GM21723 (cell line): ENCODE measurements at regions not wholly inside any gene's neighbourhood (a gene's known extent, or its start where the extent isn't known, plus 50 kb on each side); places are given as distances from the start of the nearest gene placed in this dataset.
"Not testable (repeated sequence)": the region's sequence is repeated elsewhere in the genome, so short reads cannot be mapped to it uniquely, and the experiment has no call there.

Experiments used
- ATAC-seq: cut with Tn5 transposase; IDR thresholded peaks from one replicate; pipeline ENCODE4 v1.9.1; 2021; ENCODE audit warnings: mild to moderate bottlenecking, moderate library complexity; ENCODE audit not compliant: unreplicated experiment

- not testable (repeated sequence) for ATAC-seq
Measured at GRCh38 chr3:75434276-75434912, 229.7 kb upstream of the FRG2C start.

DNA sequence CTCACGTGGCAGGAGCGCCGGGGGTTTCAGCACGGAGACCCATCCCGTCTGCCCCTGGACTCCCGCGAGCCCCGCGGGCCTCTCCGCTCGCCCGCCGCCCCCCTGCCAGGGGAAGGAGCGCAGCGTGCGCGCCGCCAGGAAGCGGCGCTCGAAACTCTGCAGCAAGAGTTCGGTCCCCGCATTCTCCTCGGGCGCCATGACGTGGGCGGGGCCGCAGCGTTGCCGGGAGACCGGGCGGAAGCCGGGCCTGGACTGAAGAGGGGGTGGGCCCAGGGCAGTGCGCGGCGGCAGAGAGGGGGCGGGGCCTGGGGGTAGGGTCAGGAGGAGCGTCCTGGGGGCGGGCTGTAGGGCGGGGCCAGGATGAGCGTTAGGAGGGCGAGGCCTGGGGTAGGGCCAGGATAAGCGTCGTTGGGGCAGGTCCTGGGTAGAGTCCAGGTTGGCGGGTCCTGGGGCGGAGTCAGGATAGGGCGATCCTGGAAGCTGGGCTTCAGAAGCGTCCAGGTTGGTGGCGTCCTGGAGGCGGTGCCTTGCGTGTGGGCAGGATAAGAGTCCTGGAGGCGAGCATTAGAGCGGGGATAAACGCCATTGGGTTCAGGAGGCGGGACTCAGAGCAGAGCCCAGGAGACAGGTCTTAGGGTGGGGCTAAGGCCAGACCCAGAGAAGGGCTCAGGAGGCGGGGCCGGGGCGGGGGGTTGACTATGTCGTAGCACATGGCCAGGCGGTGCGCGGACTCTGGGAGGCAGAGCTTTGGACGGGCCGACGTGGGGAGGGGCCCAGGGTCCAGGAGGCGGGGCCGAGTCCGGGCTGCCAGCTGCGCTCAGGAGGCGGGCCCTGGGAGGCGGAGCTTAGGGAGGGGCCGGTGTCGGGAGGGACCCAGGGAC is 229.0 kb upstream of the FRG2C start:
- peak; percentile 99 for ATAC-seq

DNA sequence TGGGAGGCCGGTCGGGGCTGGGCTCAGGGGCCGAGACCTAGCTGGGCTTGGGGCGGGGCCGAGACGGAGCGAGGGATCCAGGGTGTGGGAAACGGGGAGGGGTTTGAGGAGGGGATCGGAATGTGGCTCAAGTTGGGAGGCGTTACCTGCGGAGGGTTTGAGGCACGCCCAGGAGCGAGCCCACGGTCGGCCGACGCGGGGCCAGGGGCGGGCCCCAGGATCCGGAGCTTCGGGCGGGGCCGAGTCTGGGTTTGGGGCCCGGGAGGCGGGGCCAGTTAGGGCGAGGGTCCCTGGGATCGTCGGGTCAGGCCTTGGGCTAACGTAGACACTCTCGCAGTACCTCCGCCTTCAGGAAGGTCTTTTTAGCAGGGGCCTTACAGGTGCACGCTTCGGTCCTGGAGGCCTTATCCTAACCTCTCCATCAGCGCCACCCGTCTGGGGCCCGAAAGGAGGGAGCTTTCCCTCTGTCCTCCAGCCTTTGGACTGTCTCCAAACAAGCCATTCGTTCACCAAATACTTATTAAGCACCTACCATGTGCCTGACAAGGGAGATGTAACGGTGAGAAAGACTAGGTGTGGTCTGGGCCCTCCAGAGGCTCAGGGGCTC is 228.2 kb upstream of the FRG2C start:
- not testable (repeated sequence) for ATAC-seq

DNA sequence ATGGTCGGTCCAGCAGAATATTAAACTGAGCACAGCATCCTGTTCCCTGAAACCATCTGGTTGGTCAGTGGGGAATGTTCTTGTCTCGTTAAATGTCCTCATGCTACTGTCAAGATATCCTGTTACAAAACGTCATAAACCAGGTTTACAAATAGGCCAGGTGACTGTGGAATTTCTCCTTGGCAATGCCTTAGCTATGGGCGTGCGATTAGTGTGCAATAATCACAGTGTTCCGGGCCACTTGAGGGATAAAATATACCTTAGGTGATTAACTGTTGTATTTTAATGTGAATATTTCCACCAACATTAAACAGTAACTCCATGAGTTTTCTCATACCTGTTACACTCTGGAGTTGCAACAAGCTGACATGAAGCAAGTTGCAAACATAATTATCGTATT is 223.1 kb upstream of the FRG2C start:
- ATAC-seq, result not testable (repeated sequence)

DNA sequence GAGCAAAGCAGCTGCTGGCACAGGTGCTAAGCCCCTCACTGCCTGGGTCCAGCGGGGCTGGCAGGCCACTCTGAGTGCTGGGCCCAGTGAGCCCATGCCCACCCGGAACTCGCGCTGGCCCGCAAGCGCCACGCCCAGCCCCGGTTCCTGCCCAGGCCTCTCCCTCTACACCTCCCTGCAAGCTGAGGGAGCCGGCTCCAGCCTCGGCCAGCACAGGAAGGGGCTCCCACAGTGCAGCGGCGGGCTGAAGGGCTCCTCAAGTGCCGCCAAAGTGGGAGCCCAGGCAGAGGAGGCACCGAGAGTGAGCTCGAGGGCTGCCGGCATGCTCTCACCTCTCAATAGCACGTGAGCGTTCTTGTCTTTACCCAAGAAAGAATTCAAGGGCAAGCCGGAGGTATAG is 219.5 kb upstream of the FRG2C start:
- not testable (repeated sequence) for ATAC-seq

- ATAC-seq, result not testable (repeated sequence)
Measured at GRCh38 chr3:75445234-75445633, 218.9 kb upstream of the FRG2C start.

- ATAC-seq, result not testable (repeated sequence)
Measured at GRCh38 chr3:75446948-75447347, 217.2 kb upstream of the FRG2C start.

DNA sequence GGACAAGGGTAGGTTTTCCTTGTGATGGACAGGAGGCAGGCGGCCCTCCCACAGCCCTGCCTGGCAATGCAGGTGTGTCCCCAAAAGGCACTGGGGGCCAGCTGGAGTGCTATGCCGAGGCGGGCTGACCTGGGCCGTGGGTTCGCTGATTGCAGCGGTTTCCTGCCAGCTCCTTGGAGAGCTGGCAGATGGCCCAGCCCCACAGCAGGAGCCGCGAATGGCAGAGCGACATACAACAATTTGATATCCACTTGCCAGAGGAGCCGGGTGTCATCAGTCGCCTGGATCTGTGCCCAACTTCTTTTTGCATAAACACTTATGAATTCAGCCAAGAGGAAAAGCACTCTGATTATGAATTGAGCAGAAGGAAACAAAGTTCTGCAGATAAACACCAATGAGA is 210.8 kb upstream of the FRG2C start:
- ATAC-seq, result not testable (repeated sequence)

DNA sequence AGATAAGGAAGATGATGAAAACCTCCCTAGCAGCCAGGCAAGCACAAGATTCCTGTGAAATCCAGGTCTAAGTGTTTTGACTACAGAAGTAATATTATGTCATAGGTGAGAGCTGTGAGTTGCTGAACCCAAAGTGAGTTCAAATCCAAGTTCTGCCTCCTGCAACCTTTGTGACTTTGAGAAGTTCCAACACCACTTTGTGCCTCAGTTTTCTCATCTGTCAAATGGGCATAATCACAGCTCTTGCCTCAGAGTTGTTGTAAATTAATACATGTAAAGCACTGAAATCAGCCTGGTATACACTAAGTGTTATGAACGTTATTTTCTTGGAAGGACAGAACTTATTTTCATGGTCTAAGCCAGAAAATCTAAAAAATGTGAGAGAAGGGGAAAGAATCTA is 210.3 kb upstream of the FRG2C start:
- ATAC-seq, result not testable (repeated sequence)

GRCh38 chr3:75474530-75474929 is 189.6 kb upstream of the FRG2C start:
- ATAC-seq, result not testable (repeated sequence)

- not testable (repeated sequence) for ATAC-seq
Measured at GRCh38 chr3:75496600-75496999, 167.5 kb upstream of the FRG2C start.

DNA sequence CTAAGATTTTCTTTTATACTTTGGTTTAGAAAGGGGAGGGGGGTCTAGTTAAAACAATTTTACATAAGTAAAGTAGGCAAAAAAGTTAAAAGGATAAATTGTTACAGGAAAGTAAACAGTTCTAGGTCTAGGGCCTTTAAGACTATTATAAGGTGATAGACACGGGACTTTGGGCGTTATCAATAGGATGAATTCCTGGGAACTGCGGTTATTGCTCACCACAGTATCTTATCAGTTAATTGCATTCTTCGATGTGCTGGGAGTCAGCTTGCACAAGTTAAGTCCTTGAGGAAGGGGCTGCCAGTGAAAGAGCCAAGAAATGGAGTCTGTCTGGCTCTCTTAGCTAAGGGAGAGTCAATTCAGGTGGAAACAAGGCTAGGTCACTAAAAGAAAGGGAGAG is 163.8 kb upstream of the FRG2C start:
- ATAC-seq, result not testable (repeated sequence)

DNA sequence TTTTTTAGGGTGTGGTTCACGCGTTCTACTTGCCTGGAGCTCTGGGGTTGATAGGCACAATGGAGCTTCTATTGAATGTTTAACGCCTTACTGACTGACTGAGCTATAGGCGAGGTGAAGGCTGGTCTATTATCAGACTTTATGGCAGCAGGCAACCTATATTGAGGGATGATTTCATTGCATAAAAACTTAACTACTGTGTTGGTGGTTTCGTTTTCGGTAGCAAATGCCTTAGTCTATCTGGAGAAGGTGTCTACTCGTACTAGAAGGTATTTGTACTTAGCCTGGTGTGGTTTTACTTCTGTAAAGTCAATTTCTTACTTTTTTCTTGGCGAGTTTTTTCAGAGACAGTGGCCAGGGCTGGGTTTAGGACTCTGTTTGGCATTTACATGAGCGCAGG is 162.0 kb upstream of the FRG2C start:
- not testable (repeated sequence) for ATAC-seq

DNA sequence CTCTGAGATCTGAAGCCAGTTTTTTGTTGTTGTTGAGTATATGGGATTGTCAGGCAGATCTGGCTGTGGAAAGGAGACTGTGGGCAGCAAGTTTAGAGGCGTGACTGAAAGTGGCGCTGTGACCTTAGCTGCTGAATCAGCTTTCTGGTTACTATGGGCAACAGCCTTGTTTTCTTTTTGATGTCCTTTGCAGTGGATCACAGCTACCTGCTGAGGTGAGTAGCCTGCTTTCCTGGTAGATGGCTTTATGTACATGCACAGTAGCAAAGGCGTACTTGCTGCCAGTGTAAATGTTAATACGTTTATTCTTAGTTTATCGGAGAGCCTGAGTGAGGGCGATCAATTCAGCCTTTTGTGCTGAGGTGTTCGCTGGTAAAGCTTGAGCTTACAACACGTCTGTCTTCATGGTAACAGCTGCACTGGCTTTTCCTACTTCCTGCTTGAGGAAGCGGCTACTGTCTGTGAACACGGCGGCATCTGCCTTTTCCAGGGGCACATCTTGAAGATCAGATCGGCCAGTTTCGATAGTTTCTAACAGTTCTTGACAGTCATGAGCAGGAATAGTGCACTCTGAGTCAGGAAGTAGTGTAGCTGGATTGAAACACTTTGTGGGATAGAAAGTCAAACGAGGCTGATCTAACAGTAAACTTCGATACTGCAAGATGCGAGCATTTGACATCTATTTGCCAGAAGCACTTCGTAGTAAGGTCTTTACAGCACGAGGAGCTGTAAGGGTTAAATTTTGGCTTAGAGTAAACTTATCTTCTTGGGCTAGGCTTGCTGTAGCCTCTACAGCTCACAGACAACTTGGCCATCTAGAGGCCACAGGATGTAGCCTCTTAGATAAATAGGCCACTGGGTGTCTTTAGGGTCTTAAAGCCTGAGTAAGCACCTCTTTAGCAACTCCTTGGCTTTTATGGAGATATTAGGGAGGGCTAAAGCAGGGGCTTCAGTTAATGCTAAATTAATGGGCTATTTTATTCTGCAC is 161.1 kb upstream of the FRG2C start:
- not testable (repeated sequence) for ATAC-seq

GRCh38 chr3:75506603-75507002 is 157.5 kb upstream of the FRG2C start:
- ATAC-seq, result no peak

GRCh38 chr3:75507956-75508355 is 156.2 kb upstream of the FRG2C start:
- ATAC-seq, result not testable (repeated sequence)

- not testable (repeated sequence) for ATAC-seq
Measured at GRCh38 chr3:75527657-75528056, 136.5 kb upstream of the FRG2C start.

DNA sequence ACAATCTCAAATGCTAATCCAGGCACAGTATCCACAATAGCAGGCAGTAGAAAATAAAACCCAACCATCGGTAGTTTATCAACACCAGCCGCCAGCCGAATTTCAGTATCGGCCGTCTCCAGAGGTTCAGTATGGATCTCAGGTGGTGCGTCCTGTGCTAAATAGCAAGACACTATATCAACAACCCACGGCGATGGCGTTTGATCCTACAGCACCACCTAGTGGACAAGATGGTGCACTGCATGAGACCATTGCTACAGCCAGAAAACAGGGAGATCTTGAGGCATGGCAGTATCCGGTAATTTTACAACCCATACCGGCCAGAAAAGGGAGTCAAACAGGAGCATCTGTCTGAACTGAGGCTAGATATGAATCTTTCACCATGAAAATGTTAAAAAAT is 112.0 kb upstream of the FRG2C start:
- ATAC-seq, result not testable (repeated sequence)

DNA sequence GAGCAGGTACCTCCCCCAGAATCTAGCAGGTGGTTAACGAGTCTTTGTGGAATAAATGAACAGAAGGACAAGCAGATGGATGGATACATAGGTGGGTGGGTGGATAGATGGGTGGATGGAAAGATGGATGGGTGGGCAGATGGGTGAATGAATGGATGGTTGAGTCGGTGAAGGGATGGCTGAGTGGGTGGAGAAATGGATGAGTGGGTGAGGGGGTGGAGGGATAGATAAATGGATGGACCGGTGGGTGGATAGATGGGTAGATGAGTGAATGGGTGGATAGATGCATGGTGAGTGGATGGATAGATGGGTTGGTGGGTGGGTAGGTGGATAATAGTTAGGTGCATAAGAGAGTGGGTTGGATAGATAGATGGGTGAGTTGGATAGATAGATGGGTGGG is 99.7 kb upstream of the FRG2C start:
- not testable (repeated sequence) for ATAC-seq

DNA sequence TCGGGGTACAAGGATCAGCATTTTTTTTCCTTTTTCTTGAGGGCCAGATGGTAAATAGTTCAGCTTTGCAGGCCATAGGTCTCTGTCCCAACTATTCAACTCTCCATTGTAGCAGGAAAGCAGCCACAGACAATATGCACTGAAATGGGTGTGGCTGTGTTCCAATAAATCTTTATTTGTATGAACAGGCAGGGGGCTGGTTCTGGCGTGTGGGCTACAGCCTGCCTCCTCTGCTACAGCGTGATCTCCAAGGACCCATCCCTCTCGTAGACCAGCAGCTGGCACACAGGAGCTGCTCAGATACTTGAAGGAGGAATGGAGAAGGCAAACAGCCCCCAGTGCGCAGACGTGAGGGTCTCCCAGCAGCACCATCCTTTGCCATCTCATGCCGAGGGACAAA is 91.8 kb upstream of the FRG2C start:
- not testable (repeated sequence) for ATAC-seq
